Fibroblast of lung (primary cell): ENCODE measurements at regions not wholly inside any gene's neighbourhood (a gene's known extent, or its start where the extent isn't known, plus 50 kb on each side); places are given as distances from the start of the nearest gene placed in this dataset.

Source experiments
- EZH2 ChIP-seq: IDR thresholded peaks from 2 replicates; pipeline ENCODE4 v1.5.1; 2012; ENCODE audit warnings: low read length, control low read depth, mild to moderate bottlenecking; ENCODE audit errors: missing control alignments
- TF ChIP-seq, protein P1 (sequence below), 2 donors: IDR thresholded peaks in 1 of 2; conservative IDR thresholded peaks in 1 of 2; 1 replicate in 1 of 2; 2 replicates in 1 of 2; pipeline ENCODE4 v1.5.1; 2011 to 2012; ENCODE audit warnings: low read length in 2 of 2, control low read depth in 1 of 2, inconsistent platforms in 1 of 2, low read depth in 1 of 2, mild to moderate bottlenecking in 1 of 2

DNA sequence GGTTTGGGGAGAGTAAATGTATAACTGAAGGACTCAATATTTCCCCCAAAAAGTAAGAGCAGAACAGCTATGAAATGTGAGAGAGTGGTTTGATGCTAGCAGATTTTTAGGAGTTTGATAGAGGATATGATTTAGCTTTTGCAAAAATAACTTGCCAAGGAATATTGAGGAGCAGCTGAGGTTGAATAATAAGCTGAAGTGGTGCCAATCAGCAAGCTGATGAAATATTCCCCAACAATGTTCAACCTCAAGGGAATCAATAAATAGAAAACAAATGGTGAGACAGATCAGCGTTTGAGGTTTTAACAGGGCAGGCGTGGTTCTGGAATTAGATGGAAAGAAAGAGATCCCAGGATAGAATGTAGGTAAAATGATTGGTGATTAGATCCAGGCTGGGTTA, 413.4 kb upstream of the ADAMTS5 start:
- TF ChIP-seq, protein P1, sequence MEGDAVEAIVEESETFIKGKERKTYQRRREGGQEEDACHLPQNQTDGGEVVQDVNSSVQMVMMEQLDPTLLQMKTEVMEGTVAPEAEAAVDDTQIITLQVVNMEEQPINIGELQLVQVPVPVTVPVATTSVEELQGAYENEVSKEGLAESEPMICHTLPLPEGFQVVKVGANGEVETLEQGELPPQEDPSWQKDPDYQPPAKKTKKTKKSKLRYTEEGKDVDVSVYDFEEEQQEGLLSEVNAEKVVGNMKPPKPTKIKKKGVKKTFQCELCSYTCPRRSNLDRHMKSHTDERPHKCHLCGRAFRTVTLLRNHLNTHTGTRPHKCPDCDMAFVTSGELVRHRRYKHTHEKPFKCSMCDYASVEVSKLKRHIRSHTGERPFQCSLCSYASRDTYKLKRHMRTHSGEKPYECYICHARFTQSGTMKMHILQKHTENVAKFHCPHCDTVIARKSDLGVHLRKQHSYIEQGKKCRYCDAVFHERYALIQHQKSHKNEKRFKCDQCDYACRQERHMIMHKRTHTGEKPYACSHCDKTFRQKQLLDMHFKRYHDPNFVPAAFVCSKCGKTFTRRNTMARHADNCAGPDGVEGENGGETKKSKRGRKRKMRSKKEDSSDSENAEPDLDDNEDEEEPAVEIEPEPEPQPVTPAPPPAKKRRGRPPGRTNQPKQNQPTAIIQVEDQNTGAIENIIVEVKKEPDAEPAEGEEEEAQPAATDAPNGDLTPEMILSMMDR (conservative IDR thresholded peaks at IDR 0.05 in 1 of 2, IDR thresholded peaks at IDR 0.05 in 1 of 2; ENCODE audit: low read depth in 1 of 2, low read length in 2 of 2): no peak
- no peak for TF ChIP-seq EZH2
